ENCODE measurements at regions not wholly inside any gene's neighbourhood (a gene's known extent, or its start where the extent isn't known, plus 50 kb on each side); places are given as distances from the start of the nearest gene placed in this dataset.

DNA sequence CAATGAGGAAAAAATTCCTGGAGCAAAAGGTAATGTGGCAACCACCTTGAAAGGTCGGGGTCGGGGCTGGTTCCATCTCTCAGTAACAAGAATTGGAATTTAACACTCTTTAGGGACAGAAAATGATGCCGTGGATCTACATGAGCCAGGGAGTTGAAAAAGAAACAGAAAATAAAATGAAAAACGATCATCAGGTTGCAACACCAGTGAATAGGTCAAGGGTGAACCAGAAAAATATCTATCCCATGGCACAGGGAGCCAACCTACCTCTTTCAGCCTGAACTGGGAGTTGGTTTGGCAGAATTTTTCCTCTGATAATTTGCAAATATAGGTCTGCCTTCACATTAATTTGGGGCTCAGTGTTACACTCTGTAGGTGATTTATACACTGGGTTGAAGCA is 93.7 kb downstream of the C4orf33 start:
- H2BK5ac ChIP-seq (ENCODE audit: low read length): no peak overlapping the region
- H3K4me1 ChIP-seq (ENCODE audit: control insufficient read depth in 2 of 2, insufficient read depth in 1 of 2, low read depth in 1 of 2, low read length in 2 of 2): no peaks in the 10 kb centered on the region
- no peak overlapping the region for H3K4me3 ChIP-seq (ENCODE audit: low read length in 2 of 2)
- no peak overlapping the region for H2BK120ac ChIP-seq (ENCODE audit: low read depth, low read length)
- DNase-seq (ENCODE audit: low spot score): no peak
- no peak overlapping the region for H2AK5ac ChIP-seq (ENCODE audit: low read depth, low read length)
- no peaks in the 10 kb centered on the region for H3K27me3 ChIP-seq (ENCODE audit: control insufficient read depth in 3 of 3, insufficient read depth in 3 of 3, low read depth in 1 of 3, low read length in 3 of 3)
- no peak overlapping the region for H3K4ac ChIP-seq (ENCODE audit: low read length)
- no CpG with 5 or more reads among the region's 4 CpGs for WGBS, 2 donors (ENCODE audit: extremely low coverage in 2 of 2, insufficient read length in 2 of 2, insufficient replicate concordance in 1 of 2)
- no peak overlapping the region for H4K91ac ChIP-seq (ENCODE audit: low read depth, low read length, poor library complexity)
- no peaks in the 10 kb centered on the region for H3K79me1 ChIP-seq (ENCODE audit: low read depth, low read length)
- H3K9ac ChIP-seq (ENCODE audit: low read depth, low read length, poor library complexity): no peak overlapping the region
- H4K8ac ChIP-seq (ENCODE audit: low read depth, low read length): no peak overlapping the region
- H3K23ac ChIP-seq (ENCODE audit: low read depth, low read length, poor library complexity): no peak overlapping the region
- no peaks in the 10 kb centered on the region for H3K9me3 ChIP-seq (replicated peaks in 1 of 2; ENCODE audit: control insufficient read depth in 2 of 2, insufficient read depth in 1 of 2, low read depth in 1 of 2, low read length in 2 of 2)
- H3K4me2 ChIP-seq (ENCODE audit: insufficient read depth, low read length, poor library complexity, severe bottlenecking): no peak overlapping the region
- no peak overlapping the region for H2BK12ac ChIP-seq (ENCODE audit: low read length)
- H3K18ac ChIP-seq (ENCODE audit: low read length): no peak overlapping the region
- no peak overlapping the region for H2BK15ac ChIP-seq (ENCODE audit: low read length)
- no peak overlapping the region for H3K14ac ChIP-seq (ENCODE audit: low read length)
- no peaks in the 10 kb centered on the region for H3K36me3 ChIP-seq (replicated peaks in 1 of 2; ENCODE audit: control insufficient read depth in 2 of 2, insufficient read depth in 2 of 2, low read length in 2 of 2)
- H2AFZ ChIP-seq (ENCODE audit: low read length): no peak overlapping the region
- no peak overlapping the region for H3K27ac ChIP-seq (replicated peaks; ENCODE audit: low read length)

DNA sequence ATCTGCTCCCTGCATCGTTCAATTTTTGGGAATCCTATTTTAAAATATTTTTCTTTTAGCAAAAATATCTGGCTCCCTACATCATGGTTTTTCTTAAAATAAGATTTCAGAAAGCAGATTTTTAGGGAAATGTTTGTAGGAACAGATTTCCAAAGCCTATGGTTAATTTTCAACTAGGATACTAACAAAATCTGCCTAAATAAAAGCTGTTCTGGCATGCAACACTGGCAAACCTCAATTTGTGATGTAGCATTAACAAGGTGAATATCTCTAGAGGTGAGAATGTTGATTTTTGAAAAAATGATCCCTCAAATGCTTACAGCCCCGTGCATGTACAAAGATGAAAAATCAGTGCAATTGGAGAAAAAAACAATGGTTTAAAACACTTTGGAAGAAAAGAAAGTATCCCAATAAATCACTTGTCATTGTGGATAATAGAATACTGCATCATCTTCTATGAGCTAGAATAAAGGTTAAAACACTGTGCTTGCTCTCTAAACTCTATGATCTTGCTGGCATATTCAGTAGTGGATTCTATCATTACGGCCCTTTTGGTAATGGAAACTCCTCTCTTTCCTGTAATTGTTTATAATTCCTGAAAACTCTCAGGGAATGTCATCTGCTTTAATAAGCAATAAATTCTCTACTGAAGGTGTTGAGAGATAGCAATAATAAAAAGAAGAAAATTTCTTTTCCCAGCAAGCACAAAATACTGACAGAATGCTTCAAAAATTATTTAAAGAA is 97.6 kb downstream of the C4orf33 start:
- H4K8ac ChIP-seq (ENCODE audit: low read depth, low read length): no peak overlapping the region
- H2BK120ac ChIP-seq (ENCODE audit: low read depth, low read length): no peak overlapping the region
- no CpG with 5 or more reads among the region's 3 CpGs for WGBS, 2 donors (ENCODE audit: extremely low coverage in 2 of 2, insufficient read length in 2 of 2, insufficient replicate concordance in 1 of 2)
- H2AFZ ChIP-seq (ENCODE audit: low read length): no peak overlapping the region
- no peak overlapping the region for H3K14ac ChIP-seq (ENCODE audit: low read length)
- no peaks in the 10 kb centered on the region for H3K9me3 ChIP-seq (replicated peaks in 1 of 2; ENCODE audit: control insufficient read depth in 2 of 2, insufficient read depth in 1 of 2, low read depth in 1 of 2, low read length in 2 of 2)
- no peak for DNase-seq (ENCODE audit: low spot score)
- no peak overlapping the region for H2BK15ac ChIP-seq (ENCODE audit: low read length)
- H3K4me3 ChIP-seq (ENCODE audit: low read length in 2 of 2): no peak overlapping the region
- no peaks in the 10 kb centered on the region for H3K4me1 ChIP-seq (ENCODE audit: control insufficient read depth in 2 of 2, insufficient read depth in 1 of 2, low read depth in 1 of 2, low read length in 2 of 2)
- no peak overlapping the region for H2BK12ac ChIP-seq (ENCODE audit: low read length)
- no peaks in the 10 kb centered on the region for H3K79me1 ChIP-seq (ENCODE audit: low read depth, low read length)
- H3K4ac ChIP-seq (ENCODE audit: low read length): no peak overlapping the region
- H2BK5ac ChIP-seq (ENCODE audit: low read length): no peak overlapping the region
- H4K91ac ChIP-seq (ENCODE audit: low read depth, low read length, poor library complexity): no peak overlapping the region
- H3K23ac ChIP-seq (ENCODE audit: low read depth, low read length, poor library complexity): no peak overlapping the region
- H3K27ac ChIP-seq (replicated peaks; ENCODE audit: low read length): no peak overlapping the region
- H2AK5ac ChIP-seq (ENCODE audit: low read depth, low read length): no peak overlapping the region
- no peak overlapping the region for H3K18ac ChIP-seq (ENCODE audit: low read length)
- no peak overlapping the region for H3K4me2 ChIP-seq (ENCODE audit: insufficient read depth, low read length, poor library complexity, severe bottlenecking)
- H3K27me3 ChIP-seq (ENCODE audit: control insufficient read depth in 3 of 3, insufficient read depth in 3 of 3, low read depth in 1 of 3, low read length in 3 of 3): no peaks in the 10 kb centered on the region
- no peaks in the 10 kb centered on the region for H3K36me3 ChIP-seq (replicated peaks in 1 of 2; ENCODE audit: control insufficient read depth in 2 of 2, insufficient read depth in 2 of 2, low read length in 2 of 2)
- H3K9ac ChIP-seq (ENCODE audit: low read depth, low read length, poor library complexity): no peak overlapping the region

- no peaks in the 10 kb centered on the region for H3K36me3 ChIP-seq (replicated peaks in 1 of 2; ENCODE audit: control insufficient read depth in 2 of 2, insufficient read depth in 2 of 2, low read length in 2 of 2)
- no peak overlapping the region for H3K4me2 ChIP-seq (ENCODE audit: insufficient read depth, low read length, poor library complexity, severe bottlenecking)
- no peak overlapping the region for H2AK5ac ChIP-seq (ENCODE audit: low read depth, low read length)
- H3K23ac ChIP-seq (ENCODE audit: low read depth, low read length, poor library complexity): no peak overlapping the region
- peaks cover 0 to 3% of the 10 kb centered on the region in 2 donors for H3K4me1 ChIP-seq (ENCODE audit: control insufficient read depth in 2 of 2, insufficient read depth in 1 of 2, low read depth in 1 of 2, low read length in 2 of 2)
- no peak overlapping the region for H2AFZ ChIP-seq (ENCODE audit: low read length)
- no peak overlapping the region for H2BK12ac ChIP-seq (ENCODE audit: low read length)
- H4K8ac ChIP-seq (ENCODE audit: low read depth, low read length): peak overlapping the region; percentile 19
- H3K18ac ChIP-seq (ENCODE audit: low read length): no peak overlapping the region
- DNase-seq (ENCODE audit: low spot score): no peak
- H2BK120ac ChIP-seq (ENCODE audit: low read depth, low read length): no peak overlapping the region
- no peak overlapping the region for H2BK15ac ChIP-seq (ENCODE audit: low read length)
- H3K79me1 ChIP-seq (ENCODE audit: low read depth, low read length): no peaks in the 10 kb centered on the region
- H3K9ac ChIP-seq (ENCODE audit: low read depth, low read length, poor library complexity): no peak overlapping the region
- H3K14ac ChIP-seq (ENCODE audit: low read length): no peak overlapping the region
- H4K91ac ChIP-seq (ENCODE audit: low read depth, low read length, poor library complexity): no peak overlapping the region
- no peak overlapping the region for H3K4ac ChIP-seq (ENCODE audit: low read length)
- WGBS, 2 donors (ENCODE audit: extremely low coverage in 2 of 2, insufficient read length in 2 of 2, insufficient replicate concordance in 1 of 2): no CpG with 5 or more reads among the region's 3 CpGs
- no peaks in the 10 kb centered on the region for H3K27me3 ChIP-seq (ENCODE audit: control insufficient read depth in 3 of 3, insufficient read depth in 3 of 3, low read depth in 1 of 3, low read length in 3 of 3)
- H3K27ac ChIP-seq (replicated peaks; ENCODE audit: low read length): no peak overlapping the region
- no peak overlapping the region for H2BK5ac ChIP-seq (ENCODE audit: low read length)
- H3K9me3 ChIP-seq (replicated peaks in 1 of 2; ENCODE audit: control insufficient read depth in 2 of 2, insufficient read depth in 1 of 2, low read depth in 1 of 2, low read length in 2 of 2): no peaks in the 10 kb centered on the region
- H3K4me3 ChIP-seq (ENCODE audit: low read length in 2 of 2): no peak overlapping the region
These were observed 112.5 kb downstream of the C4orf33 start for GRCh38 chr4:129208481-129208880.

DNA sequence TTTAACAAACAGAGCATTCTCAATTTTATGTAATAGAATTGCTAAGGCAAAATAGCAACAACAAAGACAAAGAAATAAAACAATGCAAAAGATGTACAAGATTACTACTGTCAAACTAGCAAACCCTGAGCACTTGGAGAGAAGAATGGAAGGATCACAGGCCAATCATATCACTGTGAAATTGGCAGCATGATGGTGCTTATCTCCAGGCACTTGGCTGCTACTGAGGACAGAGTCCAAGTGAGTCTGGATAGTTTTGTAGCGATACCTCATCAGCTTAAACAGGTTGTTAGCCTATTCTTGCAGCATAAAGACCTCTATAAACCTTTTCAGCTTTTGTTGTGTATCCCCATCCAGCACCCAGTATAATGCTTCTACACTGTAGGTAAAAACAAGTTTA is 117.7 kb downstream of the C4orf33 start:
- Histone ChIP-seq H3K27ac (replicated peaks; ENCODE audit: low read length) (no peak overlapping the region), H3K4me2 (ENCODE audit: insufficient read depth, low read length, poor library complexity, severe bottlenecking) (no peak overlapping the region), H3K79me1 (ENCODE audit: low read depth, low read length) (no peaks in the 10 kb centered on the region), H3K4ac (ENCODE audit: low read length) (no peak overlapping the region), H3K18ac (ENCODE audit: low read length) (no peak overlapping the region), H2BK12ac (ENCODE audit: low read length) (no peak overlapping the region), H2BK5ac (ENCODE audit: low read length) (no peak overlapping the region), H3K9ac (ENCODE audit: low read depth, low read length, poor library complexity) (no peak overlapping the region), H2BK15ac (ENCODE audit: low read length) (no peak overlapping the region), H3K14ac (ENCODE audit: low read length) (no peak overlapping the region), H2AK5ac (ENCODE audit: low read depth, low read length) (no peak overlapping the region), H3K27me3 (ENCODE audit: control insufficient read depth in 3 of 3, insufficient read depth in 3 of 3, low read depth in 1 of 3, low read length in 3 of 3) (no peaks in the 10 kb centered on the region), H3K23ac (ENCODE audit: low read depth, low read length, poor library complexity) (no peak overlapping the region), H3K4me3 (ENCODE audit: low read length in 2 of 2) (no peak overlapping the region), H3K36me3 (replicated peaks in 1 of 2; ENCODE audit: control insufficient read depth in 2 of 2, insufficient read depth in 2 of 2, low read length in 2 of 2) (no peaks in the 10 kb centered on the region), H3K4me1 (ENCODE audit: control insufficient read depth in 2 of 2, insufficient read depth in 1 of 2, low read depth in 1 of 2, low read length in 2 of 2) (no peaks in the 10 kb centered on the region), H4K8ac (ENCODE audit: low read depth, low read length) (no peak overlapping the region), H2AFZ (ENCODE audit: low read length) (peak overlapping the region; percentile 31), H2BK120ac (ENCODE audit: low read depth, low read length) (no peak overlapping the region), H3K9me3 (replicated peaks in 1 of 2; ENCODE audit: control insufficient read depth in 2 of 2, insufficient read depth in 1 of 2, low read depth in 1 of 2, low read length in 2 of 2) (no peaks in the 10 kb centered on the region), H4K91ac (ENCODE audit: low read depth, low read length, poor library complexity) (no peak overlapping the region)
- WGBS, 2 donors (ENCODE audit: extremely low coverage in 2 of 2, insufficient read length in 2 of 2, insufficient replicate concordance in 1 of 2): no CpG with 5 or more reads among the region's 1 CpG
- DNase-seq (ENCODE audit: low spot score): no peak

All from neuronal stem cell (in vitro differentiated cells).